Nephron (organoid): ENCODE measurements at regions not wholly inside any gene's neighbourhood (a gene's known extent, or its start where the extent isn't known, plus 50 kb on each side); places are given as distances from the start of the nearest gene placed in this dataset.

ENCODE experiments used
- H3K27ac Mint-ChIP-seq, 3 experiments: 2 replicates each; pipeline ENCODE4 v1.8.0; 2020; ENCODE audit warnings: mixed read lengths in 3 of 3, mild to moderate bottlenecking in 2 of 3, moderate library complexity in 1 of 3
- H3K27me3 Mint-ChIP-seq: 2 replicates; pipeline ENCODE4 v1.8.0; 2021; ENCODE audit warnings: low read depth, mild to moderate bottlenecking, moderate library complexity, mixed read lengths
- H3K36me3 Mint-ChIP-seq: 2 replicates; pipeline ENCODE4 v1.8.0; 2020; ENCODE audit warnings: low read depth, mixed read lengths
- H3K4me1 Mint-ChIP-seq: 2 replicates; pipeline ENCODE4 v1.8.0; 2020; ENCODE audit warnings: mixed read lengths
- H3K4me3 Mint-ChIP-seq, 3 experiments: 2 replicates each; pipeline ENCODE4 v1.8.0; 2020; ENCODE audit warnings: mild to moderate bottlenecking in 3 of 3, mixed read lengths in 3 of 3, moderate library complexity in 2 of 3
- H3K9me3 Mint-ChIP-seq: 2 replicates; pipeline ENCODE4 v1.8.0; 2020; ENCODE audit warnings: mixed read lengths
- CTCF ChIP-seq, 3 experiments: fragments of 200-600 bp; sonication (generic); IDR thresholded peaks; one replicate each; pipeline ENCODE4 v1.5.0; 2021; ENCODE audit warnings: antibody characterized with exemption in 3 of 3; ENCODE audit not compliant: unreplicated experiment in 3 of 3

GRCh38 chr3:186467969-186468368 lies 76.2 kb downstream of the CRYGS start:
- Mint-ChIP-seq H3K4me3 (no peak overlapping the region), H3K36me3 (no peaks in the 10 kb centered on the region), H3K27me3 (peaks cover 32% of the 10 kb centered on the region), H3K4me1 (peaks cover 10% of the 10 kb centered on the region), H3K9me3 (no peaks in the 10 kb centered on the region), H3K27ac (no peak overlapping the region)
- TF ChIP-seq CTCF (IDR thresholded peaks at IDR 0.05; ENCODE audit: unreplicated experiment in 3 of 3): no peak

GRCh38 chr3:186466391-186466974 lies 77.7 kb downstream of the CRYGS start:
- Mint-ChIP-seq H3K27ac (no peak overlapping the region), H3K27me3 (peaks cover 27% of the 10 kb centered on the region), H3K4me1 (peaks cover 10% of the 10 kb centered on the region), H3K9me3 (no peaks in the 10 kb centered on the region), H3K4me3 (no peak overlapping the region), H3K36me3 (no peaks in the 10 kb centered on the region)
- TF ChIP-seq CTCF (IDR thresholded peaks at IDR 0.05; ENCODE audit: unreplicated experiment in 3 of 3): no peak

- TF ChIP-seq CTCF (IDR thresholded peaks at IDR 0.05; ENCODE audit: unreplicated experiment in 3 of 3): no peak
- H3K27ac Mint-ChIP-seq: no peak overlapping the region
- no peak overlapping the region for H3K4me3 Mint-ChIP-seq
- no peaks in the 10 kb centered on the region for H3K9me3 Mint-ChIP-seq
- H3K4me1 Mint-ChIP-seq: peaks cover 10% of the 10 kb centered on the region
- H3K36me3 Mint-ChIP-seq: no peaks in the 10 kb centered on the region
- H3K27me3 Mint-ChIP-seq: peaks cover 27% of the 10 kb centered on the region
These were observed 78.7 kb downstream of the CRYGS start for GRCh38 chr3:186465508-186465907.

GRCh38 chr3:186464424-186465093 lies 79.6 kb downstream of the CRYGS start:
- H3K9me3 Mint-ChIP-seq: no peaks in the 10 kb centered on the region
- H3K4me1 Mint-ChIP-seq: peaks cover under 1% of the 10 kb centered on the region
- H3K27me3 Mint-ChIP-seq: peaks cover 30% of the 10 kb centered on the region
- no peak overlapping the region for H3K4me3 Mint-ChIP-seq
- no peaks in the 10 kb centered on the region for H3K36me3 Mint-ChIP-seq
- H3K27ac Mint-ChIP-seq: no peak overlapping the region
- no peak for TF ChIP-seq CTCF (IDR thresholded peaks at IDR 0.05; ENCODE audit: unreplicated experiment in 3 of 3)

- TF ChIP-seq CTCF (IDR thresholded peaks at IDR 0.05; ENCODE audit: unreplicated experiment in 3 of 3): no peak
- H3K9me3 Mint-ChIP-seq: no peaks in the 10 kb centered on the region
- no peaks in the 10 kb centered on the region for H3K36me3 Mint-ChIP-seq
- H3K4me1 Mint-ChIP-seq: no peaks in the 10 kb centered on the region
- H3K27ac Mint-ChIP-seq: no peak overlapping the region
- no peak overlapping the region for H3K4me3 Mint-ChIP-seq
- H3K27me3 Mint-ChIP-seq: peaks cover 34% of the 10 kb centered on the region
These were observed 83.0 kb downstream of the CRYGS start for GRCh38 chr3:186461141-186461540.

GRCh38 chr3:186459108-186459467 lies 85.1 kb downstream of the CRYGS start:
- Mint-ChIP-seq H3K36me3 (no peaks in the 10 kb centered on the region), H3K4me1 (no peaks in the 10 kb centered on the region), H3K9me3 (no peaks in the 10 kb centered on the region), H3K27ac (no peak overlapping the region), H3K4me3 (no peak overlapping the region), H3K27me3 (peaks cover 30% of the 10 kb centered on the region)
- no peak for TF ChIP-seq CTCF (IDR thresholded peaks at IDR 0.05; ENCODE audit: unreplicated experiment in 3 of 3)
